ENCODE measurements at regions not wholly inside any gene's neighbourhood (a gene's known extent, or its start where the extent isn't known, plus 50 kb on each side); places are given as distances from the start of the nearest gene placed in this dataset.

- TF ChIP-seq CTCF (IDR thresholded peaks at IDR 0.05; ENCODE audit: low read length): no peak
- no peak for TF ChIP-seq EZH2 (IDR thresholded peaks at IDR 0.05; ENCODE audit: borderline replicate concordance, low read length)
Measured at GRCh38 chr10:83935339-83935736, 204.0 kb upstream of the GHITM start.

Data from OCI-LY1 (cell line).